GM23338 (cell line): ENCODE measurements at regions not wholly inside any gene's neighbourhood (a gene's known extent, or its start where the extent isn't known, plus 50 kb on each side); places are given as distances from the start of the nearest gene placed in this dataset.

Experiments
- ATAC-seq: fragments of 200-7000 bp; cut with Tn5 transposase; 3 replicates; pipeline ENCODE4 v1.9.1; 2020
- DNase-seq: peaks from one replicate; pipeline ENCODE4 v3.0.0-alpha.2; 2015; ENCODE audit warnings: low spot score
- H2AFZ ChIP-seq: fragments of 200-600 bp; sonication (generic); 2 replicates; pipeline ENCODE4 v1.8.0; 2016; ENCODE audit warnings: antibody characterized with exemption, mild to moderate bottlenecking, moderate library complexity
- H3F3A ChIP-seq: fragments of 200-600 bp; sonication (generic); replicated peaks from 2 replicates; pipeline ENCODE4 v1.8.0; 2017; ENCODE audit warnings: antibody characterized with exemption, mixed run types, low read depth
- H3K27ac ChIP-seq: fragments of 200-600 bp; sonication (generic); 2 replicates; pipeline ENCODE4 v1.6.1; 2016; ENCODE audit warnings: low read depth
- H3K27me3 ChIP-seq: fragments of 200-600 bp; sonication (generic); 2 replicates; pipeline ENCODE4 v1.8.0; 2016; ENCODE audit warnings: mild to moderate bottlenecking, mixed run types, moderate library complexity; ENCODE audit not compliant: insufficient read depth
- H3K36me3 ChIP-seq: fragments of 200-600 bp; sonication (generic); 2 replicates; pipeline ENCODE4 v1.8.0; 2016; ENCODE audit warnings: mild to moderate bottlenecking; ENCODE audit not compliant: insufficient read depth
- H3K4me1 ChIP-seq: fragments of 200-600 bp; sonication (generic); 2 replicates; pipeline ENCODE4 v1.8.0; 2016; ENCODE audit warnings: mild to moderate bottlenecking, moderate library complexity; ENCODE audit not compliant: insufficient read depth
- H3K4me2 ChIP-seq: fragments of 200-600 bp; sonication (generic); 2 replicates; pipeline ENCODE4 v1.7.1; 2017; ENCODE audit warnings: mixed run types
- H3K4me3 ChIP-seq: fragments of 200-600 bp; sonication (generic); 2 replicates; pipeline ENCODE4 v1.6.1; 2016; ENCODE audit warnings: mixed run types
- H3K79me2 ChIP-seq: fragments of 200-600 bp; sonication (generic); replicated peaks from 2 replicates; pipeline ENCODE4 v1.8.0; 2017; ENCODE audit warnings: mild to moderate bottlenecking; ENCODE audit not compliant: insufficient read depth
- H3K9me2 ChIP-seq: fragments of 200-600 bp; sonication (generic); 2 replicates; pipeline ENCODE4 v1.8.0; 2017; ENCODE audit not compliant: insufficient read depth
- H4K20me1 ChIP-seq: fragments of 200-600 bp; sonication (generic); replicated peaks from 2 replicates; pipeline ENCODE4 v1.8.0; 2017; ENCODE audit warnings: mild to moderate bottlenecking; ENCODE audit not compliant: insufficient read depth
- H3K27ac Mint-ChIP-seq: 2 replicates; pipeline ENCODE4 v1.8.0; 2020; ENCODE audit warnings: inconsistent platforms, mild to moderate bottlenecking, moderate library complexity, mixed read lengths
- H3K27me3 Mint-ChIP-seq: 3 replicates; pipeline ENCODE4 v1.8.0; 2022; ENCODE audit warnings: low read depth, mild to moderate bottlenecking, moderate library complexity, mixed read lengths, inconsistent platforms; ENCODE audit not compliant: insufficient read depth, poor library complexity
- H3K36me3 Mint-ChIP-seq: 3 replicates; pipeline ENCODE4 v1.8.0; 2021; ENCODE audit warnings: low read depth, mild to moderate bottlenecking, inconsistent platforms, moderate library complexity, mixed read lengths
- H3K4me1 Mint-ChIP-seq: 3 replicates; pipeline ENCODE4 v1.8.0; 2020; ENCODE audit warnings: mild to moderate bottlenecking, inconsistent platforms, mixed read lengths
- H3K4me3 Mint-ChIP-seq: 3 replicates; pipeline ENCODE4 v1.8.0; 2021; ENCODE audit warnings: moderate library complexity, mild to moderate bottlenecking, inconsistent platforms, mixed read lengths
- H3K9me3 Mint-ChIP-seq: 3 replicates; pipeline ENCODE4 v1.8.0; 2020; ENCODE audit warnings: moderate library complexity, mild to moderate bottlenecking, inconsistent platforms, mixed read lengths
- CREB1 ChIP-seq: fragments of 250-450 bp; sonication (Bioruptor Pico); IDR thresholded peaks from 2 replicates; pipeline ENCODE4 v1.5.0; 2020; ENCODE audit warnings: low read depth, mild to moderate bottlenecking, moderate library complexity
- CTCF ChIP-seq, 2 experiments: fragments of 200-600 bp in 1 of 2; sonication (generic) in 1 of 2; conservative IDR thresholded peaks; 2 replicates each; pipeline versions ENCODE4 v1.5.1 to v1.6.1; 2016 to 2017; ENCODE audit warnings: antibody characterized with exemption in 2 of 2, low read depth in 2 of 2, mild to moderate bottlenecking in 2 of 2, moderate library complexity in 1 of 2
- EZH2 ChIP-seq: fragments of 200-600 bp; sonication (generic); IDR thresholded peaks from one replicate; pipeline ENCODE4 v1.8.0; 2017; ENCODE audit warnings: antibody characterized with exemption, mild to moderate bottlenecking, low read depth; ENCODE audit not compliant: unreplicated experiment
- EZH2phosphoT487 ChIP-seq: fragments of 200-600 bp; sonication (generic); IDR thresholded peaks from one replicate; pipeline ENCODE4 v1.8.1; 2018; ENCODE audit warnings: antibody characterized with exemption; ENCODE audit not compliant: unreplicated experiment
- JUNB ChIP-seq: IDR thresholded peaks from one replicate; pipeline ENCODE4 v1.6.1; 2016; ENCODE audit warnings: antibody characterized with exemption; ENCODE audit not compliant: unreplicated experiment
- POLR2AphosphoS5 ChIP-seq: IDR thresholded peaks from 2 replicates; pipeline ENCODE4 v1.6.1; 2016; ENCODE audit warnings: antibody characterized with exemption, low read depth
- STAT1 ChIP-seq: IDR thresholded peaks from one replicate; pipeline ENCODE4 v1.6.1; 2016; ENCODE audit warnings: antibody characterized with exemption; ENCODE audit not compliant: unreplicated experiment
- ZNF114 ChIP-seq: fragments of 250-450 bp; sonication (Bioruptor Pico); IDR thresholded peaks from 2 replicates; pipeline ENCODE4 v1.5.0; 2020; ENCODE audit warnings: mild to moderate bottlenecking, moderate library complexity
- ZNF331 ChIP-seq: fragments of 250-450 bp; sonication (Bioruptor Pico); IDR thresholded peaks from 2 replicates; pipeline ENCODE4 v1.5.0; 2020; ENCODE audit warnings: low read depth, mild to moderate bottlenecking, moderate library complexity
- ZNF462 ChIP-seq: fragments of 250-450 bp; sonication (Bioruptor Pico); IDR thresholded peaks from 2 replicates; pipeline ENCODE4 v1.5.0; 2020; ENCODE audit warnings: mild to moderate bottlenecking, moderate library complexity
- TF ChIP-seq, protein P1 (sequence below): IDR thresholded peaks from 2 replicates; pipeline ENCODE4 v1.6.1; 2016; ENCODE audit warnings: antibody characterized with exemption

DNA sequence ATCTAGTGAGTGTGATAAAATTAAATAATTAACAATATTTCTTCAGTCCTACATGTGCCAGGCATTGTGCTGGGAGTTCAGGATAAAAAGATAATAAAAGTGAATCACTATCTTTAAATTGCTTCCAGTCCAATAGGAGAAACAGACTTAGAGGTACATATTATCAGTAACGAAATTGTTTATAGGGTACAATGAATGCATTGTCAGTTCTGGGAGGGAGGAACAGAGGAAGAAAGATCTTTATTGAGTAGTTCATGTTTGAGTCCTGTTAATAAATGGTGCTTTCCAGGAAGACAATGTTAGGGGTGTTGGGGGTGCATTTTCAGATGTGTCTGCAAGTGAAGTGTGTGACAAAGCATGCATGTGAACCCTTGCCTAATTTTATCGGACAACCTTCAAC, 183.1 kb downstream of the OGFRL1 start:
- H3K9me2 ChIP-seq, result no peaks in the 10 kb centered on the region
- H3K36me3 Mint-ChIP-seq, result no peaks in the 10 kb centered on the region
- H3K4me3 Mint-ChIP-seq, result no peak overlapping the region
- DNase-seq (no peak), ATAC-seq (no peak)
- H3K27ac Mint-ChIP-seq, result no peak overlapping the region
- H3K4me3 ChIP-seq, result no peak overlapping the region
- no peak overlapping the region for H2AFZ ChIP-seq
- H3K27me3 ChIP-seq, result no peaks in the 10 kb centered on the region
- no peaks in the 10 kb centered on the region for H3F3A ChIP-seq
- H3K4me1 ChIP-seq, result no peaks in the 10 kb centered on the region
- H3K4me1 Mint-ChIP-seq, result no peaks in the 10 kb centered on the region
- H3K9me3 Mint-ChIP-seq, result no peaks in the 10 kb centered on the region
- TF ChIP-seq CTCF (conservative IDR thresholded peaks at IDR 0.05; ENCODE audit: low read depth in 2 of 2), result no peak; a peak in 1 of 4 replicates
- TF ChIP-seq CREB1, result no peak
- H3K27me3 Mint-ChIP-seq, result peaks cover 1% of the 10 kb centered on the region
- H3K27ac ChIP-seq, result no peak overlapping the region
- H4K20me1 ChIP-seq, result no peaks in the 10 kb centered on the region
- H3K4me2 ChIP-seq, result no peak overlapping the region
- H3K36me3 ChIP-seq, result no peaks in the 10 kb centered on the region
- H3K79me2 ChIP-seq, result no peaks in the 10 kb centered on the region

- ATAC-seq, result no peak
- no peak for DNase-seq
- TF ChIP-seq POLR2AphosphoS5 (no peak), JUNB (no peak), ZNF114 (CRISPR knock-in tag) (no peak), ZNF331 (CRISPR knock-in tag) (no peak), CREB1 (no peak), STAT1 (no peak), EZH2phosphoT487 (no peak), ZNF462 (CRISPR knock-in tag) (no peak), CTCF (conservative IDR thresholded peaks at IDR 0.05; ENCODE audit: low read depth in 2 of 2) (no peak), EZH2 (no peak)
- TF ChIP-seq, protein P1, sequence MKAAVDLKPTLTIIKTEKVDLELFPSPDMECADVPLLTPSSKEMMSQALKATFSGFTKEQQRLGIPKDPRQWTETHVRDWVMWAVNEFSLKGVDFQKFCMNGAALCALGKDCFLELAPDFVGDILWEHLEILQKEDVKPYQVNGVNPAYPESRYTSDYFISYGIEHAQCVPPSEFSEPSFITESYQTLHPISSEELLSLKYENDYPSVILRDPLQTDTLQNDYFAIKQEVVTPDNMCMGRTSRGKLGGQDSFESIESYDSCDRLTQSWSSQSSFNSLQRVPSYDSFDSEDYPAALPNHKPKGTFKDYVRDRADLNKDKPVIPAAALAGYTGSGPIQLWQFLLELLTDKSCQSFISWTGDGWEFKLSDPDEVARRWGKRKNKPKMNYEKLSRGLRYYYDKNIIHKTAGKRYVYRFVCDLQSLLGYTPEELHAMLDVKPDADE, result no peak
Measured at GRCh38 chr6:71473926-71474325, 185.3 kb downstream of the OGFRL1 start.

More at GRCh38 chr6:71473926-71474325, 185.3 kb downstream of the OGFRL1 start:
- Mint-ChIP-seq H3K27me3 (peaks cover 1% of the 10 kb centered on the region), H3K4me1 (peaks cover 8% of the 10 kb centered on the region), H3K36me3 (no peaks in the 10 kb centered on the region), H3K4me3 (no peak overlapping the region), H3K27ac (no peak overlapping the region), H3K9me3 (no peaks in the 10 kb centered on the region)
- Histone ChIP-seq H2AFZ (no peak overlapping the region), H3K4me1 (0 out of 2 replicates have a peak, but pooled peaks cover 12% of the 10 kb centered on the region), H4K20me1 (no peaks in the 10 kb centered on the region), H3K9me2 (no peaks in the 10 kb centered on the region), H3K36me3 (no peaks in the 10 kb centered on the region), H3F3A (no peaks in the 10 kb centered on the region), H3K27ac (no peak overlapping the region), H3K4me2 (no peak overlapping the region), H3K79me2 (no peaks in the 10 kb centered on the region), H3K4me3 (no peak overlapping the region), H3K27me3 (no peaks in the 10 kb centered on the region)
